ENCODE measurements at regions not wholly inside any gene's neighbourhood (a gene's known extent, or its start where the extent isn't known, plus 50 kb on each side); places are given as distances from the start of the nearest gene placed in this dataset.

- TF ChIP-seq RAD21 (conservative IDR thresholded peaks at IDR 0.05 in 1 of 2, IDR thresholded peaks at IDR 0.05 in 1 of 2) (no peak), CTCF (IDR thresholded peaks at IDR 0.05) (no peak), RARB (CRISPR knock-in tag; IDR thresholded peaks at IDR 0.05) (no peak), RFX5 (IDR thresholded peaks at IDR 0.05) (no peak), CEBPB (IDR thresholded peaks at IDR 0.05) (no peak), USF2 (IDR thresholded peaks at IDR 0.05) (no peak), MYC (IDR thresholded peaks at IDR 0.05; ENCODE audit: borderline replicate concordance, low read length) (no peak), MAX (IDR thresholded peaks at IDR 0.05) (no peak), KDM1A (IDR thresholded peaks at IDR 0.05; ENCODE audit: low read depth) (no peak), ZFP36 (IDR thresholded peaks at IDR 0.05; ENCODE audit: borderline replicate concordance, partially characterized antibody) (no peak), BHLHE40 (IDR thresholded peaks at IDR 0.05; ENCODE audit: low read depth, low read length) (no peak), JUNB (IDR thresholded peaks at IDR 0.05) (no peak), REST (IDR thresholded peaks at IDR 0.05) (no peak)
Observed at GRCh38 chr5:125036494-125036893, 290.1 kb upstream of the ZNF608 start.
